Heart left ventricle (tissue), 16 donors: ENCODE measurements at regions not wholly inside any gene's neighbourhood (a gene's known extent, or its start where the extent isn't known, plus 50 kb on each side); places are given as distances from the start of the nearest gene placed in this dataset.

Experiments
- ATAC-seq, 4 donors: fragments of 200-7000 bp; cut with Tn5 transposase; one replicate each; pipeline ENCODE4 v1.9.1; 2020 to 2022; ENCODE audit warnings: moderate library complexity in 4 of 4, mild to moderate bottlenecking in 3 of 4, moderate number of reproducible peaks in 1 of 4
- DNase-seq, 5 donors: peaks; one replicate each; pipeline ENCODE4 v3.0.0-alpha.2; 2020
- H3K27ac ChIP-seq, 12 donors: fragments of 200-600 bp; sonication (generic) in 4 of 12; one replicate each; pipeline versions ENCODE4 v1.5.0 to v1.8.0; 2016 to 2022; ENCODE audit warnings: mild to moderate bottlenecking in 2 of 12
- H3K27me3 ChIP-seq, 9 donors: fragments of 200-600 bp; sonication (generic) in 2 of 9; one replicate each; pipeline versions ENCODE4 v1.5.1 to v1.8.0; 2016 to 2022; ENCODE audit warnings: mild to moderate bottlenecking in 3 of 9
- H3K36me3 ChIP-seq, 9 donors: fragments of 200-600 bp; sonication (generic) in 2 of 9; one replicate each; pipeline versions ENCODE4 v1.5.0 to v1.8.0; 2018 to 2022; ENCODE audit warnings: mild to moderate bottlenecking in 2 of 9
- H3K4me1 ChIP-seq, 12 donors: fragments of 200-600 bp; sonication (generic) in 4 of 12; one replicate each; pipeline versions ENCODE4 v1.5.0 to v1.8.0; 2016 to 2022; ENCODE audit warnings: mild to moderate bottlenecking in 3 of 12
- H3K4me3 ChIP-seq, 12 donors: fragments of 200-600 bp; sonication (generic) in 4 of 12; one replicate each; pipeline versions ENCODE4 v1.5.0 to v1.8.0; 2017 to 2022; ENCODE audit warnings: mild to moderate bottlenecking in 9 of 12, moderate library complexity in 4 of 12
- H3K9me3 ChIP-seq, 12 donors: fragments of 200-600 bp; sonication (generic) in 4 of 12; one replicate each; pipeline versions ENCODE4 v1.5.0 to v1.8.0; 2016 to 2022; ENCODE audit warnings: mild to moderate bottlenecking in 1 of 12
- POLR2A ChIP-seq, 2 donors: fragments of 450-650 bp; IDR thresholded peaks; one replicate each; pipeline ENCODE4 v1.6.1; 2017; ENCODE audit warnings: antibody characterized with exemption in 2 of 2, mild to moderate bottlenecking in 2 of 2, moderate library complexity in 2 of 2
- WGBS, 4 donors: extraction: QIAGEN DNeasy Blood & Tissue Kit in 2 of 4; methylation state at CpG; one replicate each; pipeline versions ENCODE4 v1.1.5 to v1.1.7; 2013 to 2018; 5-methylcytosine and 5-hydroxymethylcytosine counted together
- intact Hi-C, 10 donors: fragments of 100-400 bp; cut with DNase I; formaldehyde crosslinking; loops; one replicate each; pipeline versions ENCODE4 v1.11.1 to v1.14.2; 2022
- TF ChIP-seq, protein P1 (sequence below), 12 donors: fragments of 200-600 bp; sonication (generic) in 4 of 12; IDR thresholded peaks; one replicate each; pipeline versions ENCODE4 v1.5.0 to v1.8.0; 2018 to 2022; ENCODE audit warnings: antibody characterized with exemption in 12 of 12, mild to moderate bottlenecking in 5 of 12
- donor health status: ischemic (EF 13 %, LVEDD 7.1; RV severe dilation, severe dysfunction).
- donor health status: healthy with polysubstance abuse.
- donor health status: DM: no; HTN: yes; CAD: no.
- donor health status: DM: no; HTN: no; CAD: no.
- donor health status: ischemic (EF 25% LVEDD 6.9; RV normal size, moderate dysfunction).
- donor health status: ischemic (EF 25% LVEDD 5.7; RV mildly dilated, moderate dysfunction).
- donor health status: healthy.
- donor health status: DM: yes; HTN: yes; CAD: no.
- donor health status: ischemic (EF 35%, LVEDD 5.7; RV mildly dilated, moderate dysfunction).
- donor health status: nonischemic (EF 11% LVEDD 7.7; RV severe dilation, severe dysfunction).
- donor health status: DM: yes; HTN: yes; CAD: no.
- donor health status: PGD.
- donor health status: ischemic (EF 29% LVEDD 5.4; RV normal size, mild dysfunction).
- donor health status: nonischemic (EF 23%, LVEDD 6.1; RV moderate dilation, normal function).

DNA sequence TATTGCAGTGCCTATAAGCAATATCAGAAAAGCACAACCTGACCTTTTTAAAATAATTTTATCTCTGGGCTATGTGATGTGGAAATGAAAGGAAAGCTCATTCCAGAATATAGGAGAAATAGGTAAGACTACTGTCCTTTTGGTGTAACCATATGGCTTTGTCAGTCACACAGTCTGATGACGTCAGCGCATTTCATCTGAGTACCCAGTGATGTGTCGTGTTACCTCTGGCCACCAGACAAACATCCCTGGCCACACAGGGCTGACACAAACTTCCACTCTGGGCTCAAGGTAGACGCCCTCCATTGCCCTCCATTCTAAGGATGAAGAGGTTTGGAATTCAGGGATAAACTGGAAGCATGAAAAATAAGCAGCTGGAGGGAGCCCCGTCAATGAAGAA lies 506.7 kb downstream of the CMPK2 start:
- intact Hi-C loops: loop anchor here in 1 of 10 donors (10.0 kb wide), 1 partner anchor 424 kb away; no protein-coding TSS in a partner anchor
- no peak overlapping the region for H3K27ac ChIP-seq
- ATAC-seq (no peak), DNase-seq (no peak)
- TF ChIP-seq, protein P1, sequence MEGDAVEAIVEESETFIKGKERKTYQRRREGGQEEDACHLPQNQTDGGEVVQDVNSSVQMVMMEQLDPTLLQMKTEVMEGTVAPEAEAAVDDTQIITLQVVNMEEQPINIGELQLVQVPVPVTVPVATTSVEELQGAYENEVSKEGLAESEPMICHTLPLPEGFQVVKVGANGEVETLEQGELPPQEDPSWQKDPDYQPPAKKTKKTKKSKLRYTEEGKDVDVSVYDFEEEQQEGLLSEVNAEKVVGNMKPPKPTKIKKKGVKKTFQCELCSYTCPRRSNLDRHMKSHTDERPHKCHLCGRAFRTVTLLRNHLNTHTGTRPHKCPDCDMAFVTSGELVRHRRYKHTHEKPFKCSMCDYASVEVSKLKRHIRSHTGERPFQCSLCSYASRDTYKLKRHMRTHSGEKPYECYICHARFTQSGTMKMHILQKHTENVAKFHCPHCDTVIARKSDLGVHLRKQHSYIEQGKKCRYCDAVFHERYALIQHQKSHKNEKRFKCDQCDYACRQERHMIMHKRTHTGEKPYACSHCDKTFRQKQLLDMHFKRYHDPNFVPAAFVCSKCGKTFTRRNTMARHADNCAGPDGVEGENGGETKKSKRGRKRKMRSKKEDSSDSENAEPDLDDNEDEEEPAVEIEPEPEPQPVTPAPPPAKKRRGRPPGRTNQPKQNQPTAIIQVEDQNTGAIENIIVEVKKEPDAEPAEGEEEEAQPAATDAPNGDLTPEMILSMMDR (IDR thresholded peaks at IDR 0.05): no peak
- TF ChIP-seq POLR2A (IDR thresholded peaks at IDR 0.05): no peak
- H3K4me3 ChIP-seq: no peak overlapping the region
- no peaks in the 10 kb centered on the region for H3K4me1 ChIP-seq
- no peaks in the 10 kb centered on the region for H3K9me3 ChIP-seq
- peaks cover 0 to 11% (median 0%) of the 10 kb centered on the region in 9 donors for H3K27me3 ChIP-seq
- 79 to 85% (median 82%) methylated on average over 5 of the region's 5 CpGs for WGBS, 4 donors
- no peaks in the 10 kb centered on the region for H3K36me3 ChIP-seq

DNA sequence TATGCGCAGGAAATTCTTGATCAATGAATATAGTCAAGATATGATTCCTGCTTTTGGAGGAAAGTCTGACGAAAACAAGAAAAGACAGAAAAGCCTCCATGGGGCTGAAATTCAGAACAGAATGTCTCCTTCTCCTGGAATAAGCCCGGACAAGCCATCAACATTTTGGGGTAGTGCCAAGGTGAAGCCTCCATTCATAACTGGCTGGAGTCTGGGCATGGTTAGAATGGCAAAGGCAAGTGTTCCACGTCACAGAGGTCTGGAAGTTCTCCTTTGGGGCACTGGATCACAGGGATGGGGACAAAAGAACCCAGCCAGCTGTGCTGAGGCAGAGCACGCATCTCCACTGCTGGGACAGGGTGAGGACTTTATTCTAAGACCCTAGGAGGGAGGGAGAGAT lies 505.7 kb downstream of the CMPK2 start:
- Histone ChIP-seq H3K4me3 (no peak overlapping the region), H3K9me3 (no peaks in the 10 kb centered on the region), H3K4me1 (no peaks in the 10 kb centered on the region), H3K27me3 (peaks cover 0 to 11% (median 0%) of the 10 kb centered on the region in 9 donors), H3K36me3 (no peaks in the 10 kb centered on the region), H3K27ac (no peak overlapping the region)
- WGBS, 4 donors: 62 to 80% (median 67%) methylated on average over 5 of the region's 5 CpGs
- DNase-seq (no peak), ATAC-seq (no peak)
- intact Hi-C loops: loop anchor here in 1 of 10 donors (10.0 kb wide), 1 partner anchor 425 kb away; no protein-coding TSS in a partner anchor
- TF ChIP-seq, protein P1 (IDR thresholded peaks at IDR 0.05): no peak
- no peak for TF ChIP-seq POLR2A (IDR thresholded peaks at IDR 0.05)

DNA sequence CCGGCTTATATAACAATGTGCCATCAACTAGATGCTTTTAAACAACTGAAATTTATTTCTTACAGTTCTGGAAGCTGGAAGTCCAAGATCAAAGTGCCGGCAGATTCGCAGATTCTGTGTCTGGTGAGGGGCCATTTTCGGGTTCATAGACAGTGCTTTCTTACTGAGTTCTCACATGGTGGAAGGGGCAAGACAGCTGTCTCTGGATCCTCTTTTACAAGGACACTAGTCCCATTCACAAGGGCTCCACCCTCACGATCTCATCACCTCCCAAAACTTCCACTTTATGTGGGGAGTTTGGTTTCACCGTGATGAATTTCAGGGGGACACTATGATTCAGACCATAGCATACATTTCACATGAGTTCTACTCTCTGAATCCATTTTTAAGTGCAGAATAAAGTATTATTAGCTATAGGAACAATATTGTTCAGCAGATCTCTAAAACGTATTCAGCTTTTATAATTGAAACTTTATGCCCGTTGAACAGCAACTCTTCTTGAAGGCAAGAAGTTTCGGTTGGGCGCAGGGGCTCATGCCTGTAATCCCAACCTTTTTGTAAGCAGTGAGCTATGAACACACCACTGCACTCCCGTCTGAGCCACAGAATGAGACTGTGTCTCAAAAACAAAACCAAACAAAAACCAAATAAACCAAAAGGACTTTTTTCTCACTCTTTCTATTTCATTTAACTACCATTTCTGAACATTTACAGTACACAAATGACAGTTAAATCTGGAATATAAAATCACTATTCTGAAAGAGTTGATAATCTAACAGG lies 502.8 kb downstream of the CMPK2 start:
- Histone ChIP-seq H3K27ac (no peak overlapping the region), H3K27me3 (peaks cover 0 to 11% (median 0%) of the 10 kb centered on the region in 9 donors), H3K36me3 (no peaks in the 10 kb centered on the region), H3K4me1 (no peaks in the 10 kb centered on the region), H3K9me3 (no peaks in the 10 kb centered on the region), H3K4me3 (no peak overlapping the region)
- 74 to 84% (median 82%) methylated on average over 11 of the region's 11 CpGs for WGBS, 4 donors
- no peak for TF ChIP-seq POLR2A (IDR thresholded peaks at IDR 0.05)
- TF ChIP-seq, protein P1 (IDR thresholded peaks at IDR 0.05): no peak
- intact Hi-C loops: no loop called here
- DNase-seq (no peak), ATAC-seq (no peak)

DNA sequence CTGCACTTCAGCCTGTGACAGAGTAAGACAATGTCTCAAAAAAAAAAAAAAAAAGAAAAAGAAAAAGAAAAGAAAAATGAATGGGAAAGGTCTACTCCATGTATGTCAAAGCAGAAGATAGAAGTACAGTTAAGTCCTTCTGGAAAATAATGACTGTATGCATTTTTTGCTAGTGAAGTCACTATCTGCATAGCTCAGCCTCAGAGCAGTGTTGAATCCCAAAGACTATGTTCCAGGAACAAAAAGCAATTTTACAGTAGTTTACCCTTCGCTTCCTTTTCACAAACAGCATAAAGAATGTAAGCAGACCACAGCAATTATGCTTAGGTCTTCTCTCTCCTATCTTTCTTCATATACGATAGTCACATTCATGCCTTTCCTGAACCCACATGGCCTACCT lies 497.4 kb downstream of the CMPK2 start:
- Histone ChIP-seq H3K27me3 (no peaks in the 10 kb centered on the region), H3K27ac (no peak overlapping the region), H3K36me3 (no peaks in the 10 kb centered on the region), H3K9me3 (no peaks in the 10 kb centered on the region), H3K4me3 (no peak overlapping the region), H3K4me1 (no peaks in the 10 kb centered on the region)
- TF ChIP-seq POLR2A (IDR thresholded peaks at IDR 0.05): no peak
- TF ChIP-seq, protein P1 (IDR thresholded peaks at IDR 0.05): no peak
- 77 to 94% (median 83%) methylated on average over 2 of the region's 2 CpGs for WGBS, 4 donors
- ATAC-seq (no peak), DNase-seq (no peak)
- intact Hi-C loops: no loop called here
